Gastrocnemius medialis (tissue), 4 donors: ENCODE measurements at regions not wholly inside any gene's neighbourhood (a gene's known extent, or its start where the extent isn't known, plus 50 kb on each side); places are given as distances from the start of the nearest gene placed in this dataset.

Experiments
- ATAC-seq, 2 donors: fragments of 150-250 bp; one replicate each; pipeline ENCODE4 v1.9.1; 2016
- DNase-seq, 2 donors: peaks; one replicate each; pipeline ENCODE4 v3.0.0-alpha.2; 2019
- H3K27ac ChIP-seq, 4 donors: fragments of 200-600 bp; sonication (generic); 1 replicate in 1 of 4; 2 replicates in 3 of 4; pipeline ENCODE4 v1.5.1; 2016 to 2018; ENCODE audit warnings: mild to moderate bottlenecking in 2 of 4, moderate library complexity in 1 of 4
- H3K27me3 ChIP-seq, 3 donors: fragments of 200-600 bp; sonication (generic) in 2 of 3; 1 replicate in 1 of 3; 2 replicates in 2 of 3; pipeline versions ENCODE4 v1.5.1 to v1.6.0; 2016 to 2019; ENCODE audit warnings: mild to moderate bottlenecking in 1 of 3, moderate library complexity in 1 of 3
- H3K36me3 ChIP-seq, 2 donors: fragments of 200-600 bp; sonication (generic) in 1 of 2; one replicate each; pipeline ENCODE4 v1.5.1; 2017 to 2018
- H3K4me1 ChIP-seq, 2 donors: fragments of 200-600 bp; sonication (generic) in 1 of 2; one replicate each; pipeline ENCODE4 v1.5.1; 2016 to 2017; ENCODE audit warnings: mild to moderate bottlenecking in 2 of 2
- H3K4me3 ChIP-seq, 4 donors: fragments of 200-600 bp; sonication (generic) in 3 of 4; 1 replicate in 1 of 4; 2 replicates in 3 of 4; pipeline ENCODE4 v1.5.1; 2016 to 2019; ENCODE audit warnings: mild to moderate bottlenecking in 2 of 4
- H3K9me3 ChIP-seq, 3 donors: fragments of 200-600 bp; sonication (generic) in 2 of 3; 1 replicate in 1 of 3; 2 replicates in 2 of 3; pipeline ENCODE4 v1.5.1; 2016 to 2019
- POLR2A ChIP-seq, 2 donors: fragments of 450-650 bp; IDR thresholded peaks; one replicate each; pipeline ENCODE4 v1.6.1; 2017; ENCODE audit warnings: antibody characterized with exemption in 2 of 2, mild to moderate bottlenecking in 2 of 2, moderate library complexity in 2 of 2
- in situ Hi-C, 4 donors: fragments of 200-750 bp; cut with MboI; loops; one replicate each; pipeline versions ENCODE4 v1.15.0 to v1.8.0; 2017; ENCODE audit warnings: low sequenced_read_pairs in 4 of 4
- intact Hi-C: fragments of 100-400 bp; cut with DNase I; formaldehyde crosslinking; loops from one replicate; pipeline ENCODE4 v1.15.1; 2023; ENCODE audit warnings: low total_unique reads
- TF ChIP-seq, protein P1 (sequence below), 5 experiments: fragments of 450-650 bp in 3 of 5; fragments of 200-600 bp in 2 of 5; sonication (generic) in 2 of 5; IDR thresholded peaks in 4 of 5; conservative IDR thresholded peaks in 1 of 5; 1 replicate in 4 of 5; 2 replicates in 1 of 5; pipeline ENCODE4 v1.5.1; 2016 to 2019; ENCODE audit warnings: antibody characterized with exemption in 5 of 5, mild to moderate bottlenecking in 3 of 5, moderate library complexity in 3 of 5

DNA sequence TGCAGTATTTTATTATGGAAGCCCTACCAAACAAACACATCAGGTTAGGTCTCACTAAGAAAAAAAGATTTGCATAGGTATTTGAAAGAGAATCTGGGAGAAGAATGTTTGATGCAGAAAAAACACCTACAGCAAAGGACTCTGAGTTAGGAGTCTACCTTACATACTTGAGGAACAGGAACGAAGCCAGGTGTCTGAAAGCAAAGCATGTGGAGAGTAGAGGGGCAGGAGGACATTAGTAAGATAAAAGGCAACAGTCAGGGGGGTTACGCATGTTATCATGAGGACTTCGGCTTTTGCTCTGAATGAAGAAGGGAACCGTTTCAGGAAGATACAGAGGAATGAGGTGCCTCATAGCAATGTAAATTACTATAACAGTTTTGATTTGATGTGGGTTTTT lies 87.9 kb upstream of the PTER start:
- no peak overlapping the region for H3K4me3 ChIP-seq
- no peak for ATAC-seq
- no peak overlapping the region for H3K27ac ChIP-seq
- intact Hi-C loops (no loop called here), in situ Hi-C loops (no loop called here)
- no peaks in the 10 kb centered on the region for H3K9me3 ChIP-seq
- TF ChIP-seq POLR2A (IDR thresholded peaks at IDR 0.05), result no peak
- no peak for DNase-seq
- H3K4me1 ChIP-seq, result no peaks in the 10 kb centered on the region
- H3K36me3 ChIP-seq, result no peaks in the 10 kb centered on the region
- H3K27me3 ChIP-seq, result no peaks in the 10 kb centered on the region

DNA sequence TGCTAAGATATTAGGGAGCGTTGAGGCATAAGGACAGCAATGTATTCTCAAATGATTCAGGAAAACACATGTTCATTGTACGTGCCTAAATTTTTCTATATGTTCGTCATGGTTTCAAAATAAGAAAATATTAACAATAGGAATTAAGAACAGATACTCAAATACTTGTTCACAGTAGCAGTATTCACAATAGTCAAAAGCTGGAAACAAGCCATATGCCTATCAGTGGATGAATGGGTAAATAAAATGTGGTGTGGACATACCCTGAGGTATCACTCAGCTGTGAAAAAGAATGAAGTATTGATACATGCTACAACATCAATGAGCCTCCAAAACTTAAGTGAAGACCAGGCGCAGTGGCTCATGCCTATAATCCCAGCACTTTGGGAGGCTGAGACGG lies 84.7 kb upstream of the PTER start:
- no peaks in the 10 kb centered on the region for H3K36me3 ChIP-seq
- ATAC-seq (no peak), DNase-seq (no peak)
- H3K27me3 ChIP-seq, result no peaks in the 10 kb centered on the region
- intact Hi-C loops (no loop called here), in situ Hi-C loops (no loop called here)
- H3K4me1 ChIP-seq, result no peaks in the 10 kb centered on the region
- H3K9me3 ChIP-seq, result no peaks in the 10 kb centered on the region
- no peak for TF ChIP-seq POLR2A (IDR thresholded peaks at IDR 0.05)
- TF ChIP-seq, protein P1, sequence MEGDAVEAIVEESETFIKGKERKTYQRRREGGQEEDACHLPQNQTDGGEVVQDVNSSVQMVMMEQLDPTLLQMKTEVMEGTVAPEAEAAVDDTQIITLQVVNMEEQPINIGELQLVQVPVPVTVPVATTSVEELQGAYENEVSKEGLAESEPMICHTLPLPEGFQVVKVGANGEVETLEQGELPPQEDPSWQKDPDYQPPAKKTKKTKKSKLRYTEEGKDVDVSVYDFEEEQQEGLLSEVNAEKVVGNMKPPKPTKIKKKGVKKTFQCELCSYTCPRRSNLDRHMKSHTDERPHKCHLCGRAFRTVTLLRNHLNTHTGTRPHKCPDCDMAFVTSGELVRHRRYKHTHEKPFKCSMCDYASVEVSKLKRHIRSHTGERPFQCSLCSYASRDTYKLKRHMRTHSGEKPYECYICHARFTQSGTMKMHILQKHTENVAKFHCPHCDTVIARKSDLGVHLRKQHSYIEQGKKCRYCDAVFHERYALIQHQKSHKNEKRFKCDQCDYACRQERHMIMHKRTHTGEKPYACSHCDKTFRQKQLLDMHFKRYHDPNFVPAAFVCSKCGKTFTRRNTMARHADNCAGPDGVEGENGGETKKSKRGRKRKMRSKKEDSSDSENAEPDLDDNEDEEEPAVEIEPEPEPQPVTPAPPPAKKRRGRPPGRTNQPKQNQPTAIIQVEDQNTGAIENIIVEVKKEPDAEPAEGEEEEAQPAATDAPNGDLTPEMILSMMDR (IDR thresholded peaks at IDR 0.05 in 4 of 5, conservative IDR thresholded peaks at IDR 0.05 in 1 of 5), result no peak
- H3K4me3 ChIP-seq, result no peak overlapping the region
- no peak overlapping the region for H3K27ac ChIP-seq

DNA sequence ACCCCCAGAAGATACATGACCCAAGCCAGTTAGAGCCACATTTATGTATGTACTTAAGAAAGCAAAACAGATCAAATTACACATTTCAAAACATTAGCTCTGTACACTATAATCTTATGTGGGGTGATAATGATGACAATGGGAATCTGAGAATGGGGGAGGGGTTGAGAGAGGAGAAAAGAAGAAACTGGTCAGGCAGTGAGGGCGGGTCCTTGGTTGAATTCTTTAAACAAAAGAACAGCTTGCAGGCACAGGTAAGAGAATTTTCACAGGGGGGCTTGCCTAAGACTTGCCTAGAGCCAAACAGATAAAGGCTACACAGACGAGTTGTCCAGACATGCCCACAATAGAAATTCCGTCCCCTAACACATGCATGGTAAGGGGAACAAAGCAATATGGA lies 76.8 kb upstream of the PTER start:
- Histone ChIP-seq H3K27me3 (no peaks in the 10 kb centered on the region), H3K9me3 (no peaks in the 10 kb centered on the region), H3K27ac (no peak overlapping the region), H3K36me3 (no peaks in the 10 kb centered on the region), H3K4me1 (no peaks in the 10 kb centered on the region), H3K4me3 (no peak overlapping the region)
- DNase-seq (no peak), ATAC-seq (no peak)
- no peak for TF ChIP-seq POLR2A (IDR thresholded peaks at IDR 0.05)
- TF ChIP-seq, protein P1 (IDR thresholded peaks at IDR 0.05 in 4 of 5, conservative IDR thresholded peaks at IDR 0.05 in 1 of 5), result no peak
- intact Hi-C loops (no loop called here), in situ Hi-C loops (no loop called here)

DNA sequence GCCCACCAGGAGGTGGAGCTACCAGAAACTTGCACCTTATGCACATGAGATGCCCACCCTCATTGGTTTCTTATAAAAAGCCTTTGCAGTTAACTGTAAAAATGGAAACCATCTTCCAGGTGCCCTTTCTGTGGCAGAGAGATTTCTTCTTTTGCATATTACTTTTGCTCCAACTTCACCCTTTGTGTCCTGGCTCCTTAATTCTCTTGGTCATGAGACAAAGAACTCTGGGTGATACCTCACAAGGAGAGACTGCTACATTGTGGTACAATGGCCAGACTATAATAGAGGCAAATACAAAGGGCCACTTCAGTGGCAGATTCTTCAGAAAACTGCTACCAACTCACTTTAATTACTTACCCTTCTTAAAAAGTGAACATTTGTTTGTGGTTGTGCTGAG lies 76.4 kb upstream of the PTER start:
- H3K36me3 ChIP-seq, result no peaks in the 10 kb centered on the region
- no peaks in the 10 kb centered on the region for H3K9me3 ChIP-seq
- H3K27me3 ChIP-seq, result no peaks in the 10 kb centered on the region
- H3K4me1 ChIP-seq, result no peaks in the 10 kb centered on the region
- in situ Hi-C loops, result no loop called here
- intact Hi-C loops, result no loop called here
- no peak overlapping the region for H3K27ac ChIP-seq
- TF ChIP-seq POLR2A (IDR thresholded peaks at IDR 0.05), result no peak
- TF ChIP-seq, protein P1 (IDR thresholded peaks at IDR 0.05 in 4 of 5, conservative IDR thresholded peaks at IDR 0.05 in 1 of 5), result no peak
- DNase-seq (no peak), ATAC-seq (no peak)
- H3K4me3 ChIP-seq, result no peak overlapping the region

DNA sequence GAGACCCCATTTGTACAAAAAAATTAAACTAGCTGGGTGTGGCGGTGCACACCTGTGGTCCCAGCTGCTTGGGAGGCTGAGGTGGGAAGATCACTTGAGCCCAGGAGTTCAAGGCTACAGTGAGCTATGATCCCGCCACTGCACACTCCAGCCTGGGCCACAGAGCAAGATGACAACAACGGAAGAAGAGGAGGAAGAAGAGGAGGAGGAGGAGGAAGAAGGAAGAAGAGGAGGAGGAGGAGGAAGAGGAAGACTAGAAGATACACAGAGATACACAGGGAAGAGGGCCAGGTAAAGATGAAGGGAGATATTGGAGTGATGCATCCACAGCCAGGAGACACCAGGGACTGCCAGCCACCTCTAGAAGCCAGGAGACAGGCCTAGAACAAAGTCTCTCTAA lies 75.7 kb upstream of the PTER start:
- no peaks in the 10 kb centered on the region for H3K9me3 ChIP-seq
- H3K27ac ChIP-seq, result no peak overlapping the region
- H3K4me1 ChIP-seq, result no peaks in the 10 kb centered on the region
- no peaks in the 10 kb centered on the region for H3K36me3 ChIP-seq
- H3K4me3 ChIP-seq, result no peak overlapping the region
- intact Hi-C loops, result no loop called here
- no peak for TF ChIP-seq POLR2A (IDR thresholded peaks at IDR 0.05)
- TF ChIP-seq, protein P1 (IDR thresholded peaks at IDR 0.05 in 4 of 5, conservative IDR thresholded peaks at IDR 0.05 in 1 of 5), result no peak
- DNase-seq, result no peak
- no peaks in the 10 kb centered on the region for H3K27me3 ChIP-seq
- in situ Hi-C loops, result no loop called here
- no peak for ATAC-seq
